HG03439 (cell line): ENCODE measurements at regions not wholly inside any gene's neighbourhood (a gene's known extent, or its start where the extent isn't known, plus 50 kb on each side); places are given as distances from the start of the nearest gene placed in this dataset.
A peak's percentile ranks its signal among the peaks of the same experiment; 100 is the strongest.
"Not testable (repeated sequence)": the region's sequence is repeated elsewhere in the genome, so short reads cannot be mapped to it uniquely, and the experiment has no call there.

Experiments
- ATAC-seq: cut with Tn5 transposase; IDR thresholded peaks from one replicate; pipeline ENCODE4 v1.9.1; 2021; ENCODE audit warnings: mild to moderate bottlenecking, moderate library complexity; ENCODE audit not compliant: unreplicated experiment

DNA sequence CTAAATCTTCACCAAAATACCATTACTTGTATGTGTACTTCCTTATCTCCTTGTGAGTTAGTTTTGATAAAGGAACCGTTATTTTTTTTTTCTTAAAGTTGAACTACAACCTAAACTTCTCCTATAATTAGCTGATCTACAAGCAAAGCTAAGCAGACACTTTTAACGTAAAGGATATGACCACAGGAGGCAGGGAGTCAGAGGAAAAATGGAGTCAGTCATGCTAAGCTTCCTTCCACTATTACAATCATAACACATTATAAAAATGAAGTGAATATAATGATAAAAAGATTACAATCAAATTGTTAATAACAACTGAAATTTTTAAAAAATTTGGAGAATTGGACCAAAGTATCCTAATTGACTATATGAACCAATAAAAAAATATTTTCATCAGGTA is 892.6 kb downstream of the KCNT2 start:
- no peak for ATAC-seq

DNA sequence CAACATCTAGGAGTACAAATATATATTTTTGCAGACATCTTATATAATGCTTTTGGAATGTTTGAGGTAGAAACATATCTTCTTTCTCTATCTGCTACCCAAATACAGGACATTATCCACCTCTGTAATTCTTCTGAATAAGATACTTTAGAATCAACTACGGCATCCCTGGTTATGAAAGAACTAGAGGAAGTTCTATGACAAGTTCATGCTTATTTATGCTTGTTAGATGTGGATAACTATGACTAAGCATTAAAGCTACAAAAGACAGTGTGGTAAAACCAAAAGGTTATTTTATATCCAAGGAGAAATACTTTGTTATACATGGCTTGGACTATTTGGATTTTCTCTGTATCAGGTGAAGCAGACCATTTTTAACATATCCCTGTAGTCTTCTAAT is 894.0 kb downstream of the KCNT2 start:
- ATAC-seq: no peak

GRCh38 chr1:195709821-195710220 is 898.4 kb downstream of the KCNT2 start:
- no peak for ATAC-seq

DNA sequence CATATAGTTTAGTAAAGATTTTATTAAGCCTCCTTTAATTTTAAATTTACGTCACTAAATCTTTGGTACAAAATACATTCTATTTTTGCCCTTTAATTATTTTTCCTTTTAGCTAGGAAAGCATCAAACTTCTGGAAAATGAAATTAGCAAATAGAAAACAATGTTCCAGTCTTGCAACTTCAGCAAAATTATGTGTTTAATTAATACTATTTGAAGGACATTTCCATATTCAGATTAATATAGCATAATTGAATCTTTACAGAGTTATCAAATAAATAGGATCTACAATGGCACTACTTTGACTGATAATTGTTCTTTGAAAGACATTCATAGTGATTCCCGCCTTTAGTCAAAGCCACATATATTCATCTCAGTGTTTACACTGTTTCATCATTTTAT is 904.2 kb downstream of the KCNT2 start:
- ATAC-seq: no peak

- ATAC-seq: no peak
These were observed 907.1 kb downstream of the KCNT2 start for GRCh38 chr1:195701149-195701548.

- ATAC-seq: peak; percentile 100
These were observed 911.1 kb downstream of the KCNT2 start for GRCh38 chr1:195697130-195697529.

DNA sequence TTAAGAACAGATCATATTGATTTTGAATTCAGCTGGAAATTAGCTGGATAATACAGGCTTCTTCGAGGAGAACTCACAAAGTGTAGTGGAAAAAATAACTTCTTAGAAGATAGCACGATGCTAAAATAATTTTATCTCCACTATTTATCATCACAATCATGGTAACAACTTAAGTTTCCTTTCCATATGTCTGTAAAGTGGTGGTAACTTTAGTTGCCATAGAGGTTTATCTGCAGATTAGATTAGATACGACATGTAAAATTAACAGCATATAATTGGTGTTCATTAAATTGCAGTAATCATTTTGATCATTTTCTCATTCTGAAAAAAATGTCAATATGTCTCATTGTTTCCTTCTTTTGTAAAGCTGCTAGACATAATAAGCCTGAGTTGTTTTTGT is 921.5 kb downstream of the KCNT2 start:
- no peak for ATAC-seq

- no peak for ATAC-seq
These were observed 943.6 kb downstream of the KCNT2 start for GRCh38 chr1:195664628-195665027.

DNA sequence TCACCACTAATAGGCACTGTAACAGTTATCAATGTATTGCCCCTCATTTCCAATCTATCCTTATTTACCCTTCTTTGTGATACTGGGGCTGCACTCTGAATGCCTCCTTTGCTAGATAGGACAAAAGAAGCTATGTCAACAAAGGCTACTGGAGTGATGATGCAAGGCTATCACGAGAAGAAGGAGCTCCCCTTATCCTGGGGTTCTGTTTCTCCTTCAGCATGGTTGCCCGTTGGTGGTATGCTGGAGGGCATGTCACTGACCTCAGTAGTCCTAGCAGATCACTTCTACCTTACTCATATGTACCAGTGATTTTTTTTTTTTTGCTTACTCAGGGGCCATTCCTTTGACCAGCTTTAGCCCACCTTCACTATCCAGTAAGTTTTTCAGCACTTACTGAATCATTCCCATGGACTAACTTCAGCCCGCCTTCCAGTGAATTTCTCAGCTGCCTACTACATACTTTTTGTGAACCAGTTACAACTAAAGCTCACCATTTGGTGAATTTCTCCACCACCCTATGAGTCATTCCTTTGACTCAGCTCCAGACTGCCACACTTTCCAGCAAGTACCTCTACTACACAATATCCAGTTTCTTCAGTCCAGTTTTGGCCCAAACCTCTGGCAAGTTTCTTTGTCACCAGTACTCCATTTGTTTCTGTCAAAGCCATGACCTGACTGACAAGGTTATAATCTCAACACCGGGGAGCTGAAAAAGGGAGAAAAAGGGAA is 944.5 kb downstream of the KCNT2 start:
- ATAC-seq: no peak

GRCh38 chr1:195656780-195657179 is 951.5 kb downstream of the KCNT2 start:
- ATAC-seq: no peak

DNA sequence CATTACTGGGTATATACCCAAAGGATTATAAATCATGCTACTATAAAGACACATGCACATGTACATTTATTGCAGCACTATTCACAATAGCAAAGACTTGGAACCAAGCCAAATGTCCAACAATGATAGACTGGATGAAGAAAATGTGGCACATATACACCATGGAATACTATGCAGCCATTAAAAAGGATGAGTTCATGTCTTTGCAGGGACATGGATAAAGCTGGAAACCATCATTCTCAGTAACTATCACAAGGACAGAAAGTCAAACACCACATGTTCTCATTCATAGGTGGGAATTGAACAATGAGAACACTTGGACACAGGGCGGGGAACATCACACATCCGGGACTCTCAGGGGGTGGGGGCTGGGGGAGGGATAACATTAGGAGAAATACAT is 959.4 kb downstream of the KCNT2 start:
- ATAC-seq: not testable (repeated sequence)

DNA sequence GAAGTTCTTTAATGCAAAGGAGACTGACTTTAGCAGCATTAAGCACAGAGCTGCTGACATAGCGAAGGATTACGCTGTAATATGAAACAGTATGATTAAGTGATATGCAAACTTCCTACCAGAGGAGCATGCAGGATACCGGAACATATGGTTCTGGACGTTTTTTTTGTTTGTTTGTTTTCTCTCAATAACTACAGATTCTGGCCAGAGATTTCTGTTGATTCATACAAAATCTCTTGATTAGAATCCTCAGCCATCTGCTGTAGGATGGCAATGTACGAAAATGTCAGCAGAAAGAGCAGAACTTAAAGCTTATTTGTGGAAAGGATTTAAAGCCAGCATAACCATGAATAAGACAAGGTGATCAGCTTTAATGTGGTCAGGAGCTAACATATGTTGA is 970.7 kb downstream of the KCNT2 start:
- no peak for ATAC-seq

- no peak for ATAC-seq
These were observed 990.0 kb downstream of the KCNT2 start for GRCh38 chr1:195618287-195618686.

DNA sequence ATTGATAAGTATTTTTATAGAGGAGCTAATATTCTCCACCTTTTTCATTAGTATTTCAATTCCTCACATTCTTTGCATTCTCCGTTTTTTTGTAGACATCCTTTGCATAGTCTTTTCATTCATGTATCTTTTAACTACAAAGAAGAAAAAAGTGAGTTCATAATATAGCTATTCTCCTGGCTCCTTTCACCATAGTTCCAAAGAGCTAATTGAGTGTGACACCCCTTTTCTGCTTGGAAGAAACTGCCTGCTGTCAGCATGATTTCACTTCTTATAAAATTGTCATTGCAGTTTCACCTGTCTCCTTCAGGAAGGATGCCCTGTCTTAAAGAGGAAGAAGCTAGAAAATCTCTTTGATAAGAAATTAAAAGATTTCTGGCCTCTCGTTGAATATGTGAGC is 991.1 kb downstream of the KCNT2 start:
- ATAC-seq: no peak

DNA sequence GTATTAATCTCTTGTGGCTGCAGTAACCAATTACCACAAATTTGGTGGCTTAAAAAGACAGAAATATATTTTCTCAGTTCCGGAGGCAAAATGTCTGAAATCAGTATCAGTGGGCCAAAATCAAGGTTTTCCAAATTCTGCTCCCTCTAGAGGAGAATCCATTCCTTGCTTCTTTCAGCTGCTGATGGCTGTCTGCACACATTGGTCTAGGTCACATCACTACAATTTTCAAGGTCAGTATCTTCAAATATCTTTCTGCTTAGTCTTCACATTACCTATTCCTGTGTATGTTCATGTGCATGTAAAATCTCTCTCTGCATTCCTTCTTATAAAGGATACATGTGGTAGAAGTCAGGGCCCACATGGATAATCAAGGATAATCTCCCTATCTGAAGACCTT is 999.4 kb downstream of the KCNT2 start:
- no peak for ATAC-seq

DNA sequence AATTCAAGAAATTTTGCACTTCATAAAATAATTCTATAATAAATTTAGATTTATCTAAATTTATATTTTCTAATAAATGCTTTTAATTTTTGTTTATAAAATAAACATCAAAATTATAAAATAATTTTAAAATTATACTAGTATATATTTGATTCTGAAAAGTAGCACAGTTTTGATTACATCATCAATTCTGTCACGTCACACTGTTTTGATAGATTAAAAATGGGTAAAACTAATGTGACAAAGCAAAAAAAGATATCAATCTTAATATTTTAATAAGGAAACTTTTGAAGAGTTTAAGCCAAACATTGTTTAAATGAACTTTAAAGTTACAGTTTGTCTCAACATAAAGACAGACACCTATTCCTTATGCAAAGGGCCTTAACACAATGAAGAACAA is 1001.8 kb downstream of the KCNT2 start:
- ATAC-seq: no peak

- ATAC-seq: no peak
These were observed 1004.0 kb downstream of the KCNT2 start for GRCh38 chr1:195604287-195604686.

GRCh38 chr1:195597891-195598290 is 1010.3 kb downstream of the KCNT2 start:
- ATAC-seq: no peak

DNA sequence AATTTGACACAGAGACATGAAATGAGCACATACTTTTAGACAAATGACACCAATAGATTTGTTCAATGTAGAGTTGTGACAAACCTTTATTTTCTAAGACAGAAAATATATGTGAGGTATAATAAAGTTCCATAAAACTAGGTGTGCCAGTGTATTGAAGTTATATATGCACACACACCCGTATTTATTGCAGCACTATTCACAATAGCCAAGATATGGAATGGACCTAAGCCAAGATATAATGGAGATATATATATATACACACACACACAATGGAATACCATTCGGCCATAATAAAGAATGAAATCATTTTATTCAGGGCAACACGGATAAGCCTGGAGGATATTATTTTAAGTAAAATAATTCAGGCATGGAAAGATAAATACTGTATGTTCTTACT is 1013.5 kb downstream of the KCNT2 start:
- no peak for ATAC-seq

DNA sequence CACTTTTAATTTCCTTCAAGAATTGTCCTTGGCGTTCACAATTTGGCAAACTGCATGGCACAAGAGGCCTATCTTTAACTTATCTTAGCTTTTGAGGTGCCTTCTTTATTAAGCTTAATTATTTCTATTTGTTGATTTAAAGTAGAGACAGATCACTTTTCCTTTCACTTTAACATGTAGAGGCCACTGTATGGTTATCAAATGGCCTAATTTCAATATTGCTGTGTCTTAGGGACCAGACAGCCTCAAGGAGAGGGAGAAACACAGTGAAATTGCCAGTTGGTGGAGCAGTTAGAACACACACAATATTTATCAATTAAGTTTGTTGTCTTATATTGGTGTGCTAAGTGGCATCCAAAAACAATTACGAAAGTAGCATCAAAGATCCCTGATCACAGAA is 1013.9 kb downstream of the KCNT2 start:
- ATAC-seq: no peak

DNA sequence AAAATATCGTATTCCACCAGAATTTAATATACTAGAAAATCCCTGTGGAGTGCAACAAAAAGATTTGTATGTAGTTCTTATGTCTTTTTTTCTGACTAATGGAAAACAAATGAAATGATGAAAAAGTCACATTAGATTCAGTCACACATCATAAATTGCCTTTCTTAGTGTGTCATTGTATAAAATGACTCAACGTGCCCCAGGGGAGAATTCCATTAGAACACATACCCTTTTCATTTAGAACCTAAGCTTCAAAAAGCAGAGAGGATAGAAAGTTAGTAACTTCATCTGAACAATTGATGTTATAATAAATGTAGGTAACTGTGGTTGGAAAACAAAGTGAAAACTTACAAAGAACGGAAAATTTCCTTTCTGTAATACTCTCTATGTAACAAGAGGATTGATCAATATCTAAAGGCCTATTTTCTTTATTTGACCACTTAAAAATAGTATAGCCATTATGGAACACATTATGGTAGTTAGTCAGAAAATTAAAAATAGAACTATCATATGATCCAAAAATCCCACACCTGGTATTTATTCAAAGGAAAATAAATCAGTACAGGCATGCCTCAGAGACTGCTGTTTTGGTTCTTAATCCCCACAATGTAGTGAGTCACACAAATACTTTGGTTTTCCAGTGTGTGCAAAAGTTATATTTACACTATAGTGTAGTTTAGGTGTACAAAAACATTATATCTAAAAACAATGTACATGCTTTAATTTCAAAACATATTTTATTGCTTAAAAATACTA is 1016.1 kb downstream of the KCNT2 start:
- ATAC-seq: no peak

DNA sequence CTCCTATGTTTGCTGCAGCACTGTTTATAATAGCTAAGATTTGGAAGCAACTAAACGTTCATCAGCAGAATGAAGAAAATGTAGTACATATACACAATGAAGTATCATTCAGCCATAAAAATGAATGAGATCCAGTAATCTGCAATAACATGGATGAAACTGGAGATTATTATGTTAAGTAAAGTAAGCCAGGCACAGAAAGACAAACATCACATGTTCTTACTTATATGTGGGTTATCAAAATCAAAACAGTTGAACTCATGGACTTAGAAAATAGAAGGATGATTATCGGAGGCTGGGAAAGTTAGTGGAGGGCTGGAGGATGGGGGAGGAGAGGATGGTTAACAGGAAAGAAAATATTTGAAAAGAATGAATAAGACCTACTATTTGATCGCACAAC is 1017.6 kb downstream of the KCNT2 start:
- no peak for ATAC-seq
